ENCODE measurements at regions not wholly inside any gene's neighbourhood (a gene's known extent, or its start where the extent isn't known, plus 50 kb on each side); places are given as distances from the start of the nearest gene placed in this dataset.
A peak's percentile ranks its signal among the peaks of the same experiment; 100 is the strongest.

DNA sequence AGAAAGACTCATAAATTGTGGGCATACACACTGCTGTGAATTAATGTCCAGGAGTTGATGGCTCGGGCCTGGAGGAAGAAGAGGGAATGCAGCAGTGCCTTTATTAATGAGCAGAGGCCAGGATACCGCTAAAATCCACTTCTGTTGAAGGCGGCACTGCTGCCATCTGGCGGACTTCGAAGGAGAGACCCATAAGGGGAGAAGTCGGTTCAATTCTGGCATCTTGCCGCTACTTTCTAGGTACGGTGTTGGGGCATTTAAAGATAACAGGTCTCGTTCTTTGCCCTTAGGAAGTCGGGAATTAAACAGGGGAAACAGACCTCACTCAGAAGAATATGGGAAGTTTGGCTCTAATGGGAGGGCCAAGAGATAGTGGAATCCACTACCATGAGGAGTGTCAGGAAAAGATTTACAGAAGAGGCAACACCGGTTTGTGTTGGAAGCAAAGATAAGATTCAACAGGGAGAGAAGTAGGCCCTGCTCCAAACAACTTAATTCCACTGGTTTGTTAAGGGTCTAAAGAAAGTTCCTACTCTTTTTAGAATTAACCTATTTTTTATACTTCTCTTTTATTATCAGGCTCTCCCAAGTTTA lies 133.6 kb upstream of the GIMD1 start:
- CTCF ChIA-PET, result interaction anchor here (1.0 to 2.6 kb wide), 5 partner anchors 174 to 316 kb away, joined by 3 to 22 read pairs (median 10); no protein-coding TSS in a partner anchor
- H3K4me2 ChIP-seq (ENCODE audit: insufficient read depth, low read length), result peak overlapping the region; percentile 56
- intact Hi-C loops (cut with micrococcal nuclease) (loop anchor here (1.0 to 5.0 kb wide), 7 partner anchors 133 to 397 kb away; partner anchors contain the start of genes AIMP1 and TBCK), dilution Hi-C loops (cut with MboI; ENCODE audit: extremely low pct_ligation_motif_present, low sequenced_read_pairs) (no loop called here)
- no peaks in the 10 kb centered on the region for H3K27me3 ChIP-seq (ENCODE audit: control insufficient read depth in 2 of 2, insufficient read depth in 2 of 2, low read length in 2 of 2)
- H3K79me2 ChIP-seq (ENCODE audit: control insufficient read depth, insufficient read depth, low read length), result no peaks in the 10 kb centered on the region
- H3K36me3 ChIP-seq (ENCODE audit: control insufficient read depth in 2 of 2, extremely low read depth in 1 of 2, insufficient read depth in 2 of 2, low read length in 2 of 2), result no peaks in the 10 kb centered on the region
- no peak overlapping the region for H3K27ac ChIP-seq (ENCODE audit: insufficient read depth, low read depth, low read length)
- H3K4me1 ChIP-seq (ENCODE audit: control insufficient read depth, extremely low read depth, insufficient read depth, low read length), result no peaks in the 10 kb centered on the region
- peak; percentile 66 for DNase-seq (ENCODE audit: low read depth, low spot score)
- POLR2A ChIA-PET, result no interaction called here
- no peak overlapping the region for H3K4me3 ChIP-seq (replicated peaks in 1 of 3; ENCODE audit: insufficient read depth in 1 of 3, low read depth in 1 of 3, low read length in 3 of 3)
- TF ChIP-seq EZH2 (IDR thresholded peaks at IDR 0.05; ENCODE audit: borderline replicate concordance, low read depth, low read length, severe bottlenecking) (no peak), POLR2AphosphoS5 (IDR thresholded peaks at IDR 0.05; ENCODE audit: insufficient read depth, low read depth, low read length) (no peak), FOS (IDR thresholded peaks at IDR 0.05; ENCODE audit: borderline replicate concordance, insufficient read depth, low read length) (no peak), POLR2A (IDR thresholded peaks at IDR 0.05; ENCODE audit: low read depth, low read length) (no peak), MAX (IDR thresholded peaks at IDR 0.05; ENCODE audit: insufficient read depth, insufficient read length) (no peak)
- TF ChIP-seq, protein P1, sequence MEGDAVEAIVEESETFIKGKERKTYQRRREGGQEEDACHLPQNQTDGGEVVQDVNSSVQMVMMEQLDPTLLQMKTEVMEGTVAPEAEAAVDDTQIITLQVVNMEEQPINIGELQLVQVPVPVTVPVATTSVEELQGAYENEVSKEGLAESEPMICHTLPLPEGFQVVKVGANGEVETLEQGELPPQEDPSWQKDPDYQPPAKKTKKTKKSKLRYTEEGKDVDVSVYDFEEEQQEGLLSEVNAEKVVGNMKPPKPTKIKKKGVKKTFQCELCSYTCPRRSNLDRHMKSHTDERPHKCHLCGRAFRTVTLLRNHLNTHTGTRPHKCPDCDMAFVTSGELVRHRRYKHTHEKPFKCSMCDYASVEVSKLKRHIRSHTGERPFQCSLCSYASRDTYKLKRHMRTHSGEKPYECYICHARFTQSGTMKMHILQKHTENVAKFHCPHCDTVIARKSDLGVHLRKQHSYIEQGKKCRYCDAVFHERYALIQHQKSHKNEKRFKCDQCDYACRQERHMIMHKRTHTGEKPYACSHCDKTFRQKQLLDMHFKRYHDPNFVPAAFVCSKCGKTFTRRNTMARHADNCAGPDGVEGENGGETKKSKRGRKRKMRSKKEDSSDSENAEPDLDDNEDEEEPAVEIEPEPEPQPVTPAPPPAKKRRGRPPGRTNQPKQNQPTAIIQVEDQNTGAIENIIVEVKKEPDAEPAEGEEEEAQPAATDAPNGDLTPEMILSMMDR (IDR thresholded peaks at IDR 0.05; ENCODE audit: extremely low read depth in 1 of 2, insufficient read depth in 1 of 2, low read depth in 1 of 2, low read length in 2 of 2), result peak; percentile 69 to 72
- H3K9me1 ChIP-seq (replicated peaks; ENCODE audit: control insufficient read depth, extremely low read depth, insufficient read depth, low read length), result no peaks in the 10 kb centered on the region
- no TSS peak for BruUV-seq (replicated peaks)
- no peak overlapping the region for H3K9ac ChIP-seq (replicated peaks; ENCODE audit: extremely low read depth, insufficient read depth, low read length)
- FAIRE-seq, result peak; percentile 84
- H4K20me1 ChIP-seq (replicated peaks; ENCODE audit: control insufficient read depth, extremely low read depth, insufficient read depth, low read length), result no peaks in the 10 kb centered on the region
- H3K9me3 ChIP-seq (replicated peaks; ENCODE audit: control insufficient read depth, insufficient read depth, low read length), result no peaks in the 10 kb centered on the region
- peak overlapping the region; percentile 90 for H2AFZ ChIP-seq (ENCODE audit: low read depth, low read length)

Data from endothelial cell of umbilical vein (primary cell).